CD8-positive, alpha-beta memory T cell (primary cell): ENCODE measurements at regions not wholly inside any gene's neighbourhood (a gene's known extent, or its start where the extent isn't known, plus 50 kb on each side); places are given as distances from the start of the nearest gene placed in this dataset.
"Not testable (repeated sequence)": the region's sequence is repeated elsewhere in the genome, so short reads cannot be mapped to it uniquely, and the experiment has no call there.

ENCODE experiments used
- CTCF ChIA-PET: fragments of 350-600 bp; sonication (Branson Sonifier 250); formaldehyde crosslinking; loops from one replicate; lab custom pipeline; 2021; ENCODE audit warnings: antibody characterized with exemption; lab: Charles Lee
- POLR2A ChIA-PET: fragments of 350-600 bp; sonication (Branson Sonifier 250); formaldehyde crosslinking; loops from one replicate; lab custom pipeline; 2021; ENCODE audit warnings: antibody characterized with exemption; lab: Charles Lee
- DNase-seq, 5 donors: peaks; one replicate each; pipeline versions ENCODE4 v3.0.0 to v3.0.0-alpha.2; 2020 to 2022; ENCODE audit warnings: mixed read lengths in 1 of 5
- H3K27ac ChIP-seq: one replicate; pipeline ENCODE4 v1.7.0; 2013; ENCODE audit warnings: low read depth, mild to moderate bottlenecking, low read length, moderate library complexity
- H3K27me3 ChIP-seq: 2 replicates; pipeline ENCODE4 v1.7.0; 2013; ENCODE audit warnings: low read length, mild to moderate bottlenecking; ENCODE audit not compliant: insufficient read depth, poor library complexity, severe bottlenecking
- H3K36me3 ChIP-seq: 2 replicates; pipeline ENCODE4 v1.7.0; 2013; ENCODE audit warnings: mild to moderate bottlenecking, low read length, moderate library complexity; ENCODE audit not compliant: insufficient read depth
- H3K4me1 ChIP-seq: 2 replicates; pipeline ENCODE4 v1.7.0; 2013; ENCODE audit warnings: mild to moderate bottlenecking, low read length, moderate library complexity; ENCODE audit not compliant: insufficient read depth
- H3K4me3 ChIP-seq: 2 replicates; pipeline ENCODE4 v1.7.0; 2013; ENCODE audit warnings: mild to moderate bottlenecking, low read length
- H3K9me3 ChIP-seq: 2 replicates; pipeline ENCODE4 v1.7.0; 2013; ENCODE audit warnings: mild to moderate bottlenecking, low read length
- H3K27ac Mint-ChIP-seq, 8 donors: one replicate each; pipeline ENCODE4 v1.8.0; 2020 to 2021; ENCODE audit warnings: mixed read lengths in 8 of 8, mild to moderate bottlenecking in 6 of 8, inconsistent platforms in 3 of 8, moderate library complexity in 3 of 8
- H3K27me3 Mint-ChIP-seq, 2 donors: one replicate each; pipeline ENCODE4 v1.8.0; 2020 to 2021; ENCODE audit warnings: mixed read lengths in 2 of 2, mild to moderate bottlenecking in 1 of 2, moderate library complexity in 1 of 2
- H3K36me3 Mint-ChIP-seq, 3 donors: one replicate each; pipeline ENCODE4 v1.8.0; 2020 to 2021; ENCODE audit warnings: mixed read lengths in 3 of 3, inconsistent platforms in 1 of 3, mild to moderate bottlenecking in 1 of 3
- H3K4me1 Mint-ChIP-seq, 3 donors: one replicate each; pipeline ENCODE4 v1.8.0; 2020 to 2021; ENCODE audit warnings: mixed read lengths in 3 of 3, inconsistent platforms in 1 of 3, mild to moderate bottlenecking in 1 of 3
- H3K4me3 Mint-ChIP-seq, 7 donors: one replicate each; pipeline ENCODE4 v1.8.0; 2020 to 2021; ENCODE audit warnings: mixed read lengths in 7 of 7, mild to moderate bottlenecking in 6 of 7, moderate library complexity in 4 of 7, inconsistent platforms in 2 of 7
- H3K9me3 Mint-ChIP-seq, 5 donors: one replicate each; pipeline ENCODE4 v1.8.0; 2020 to 2022; ENCODE audit warnings: mixed read lengths in 5 of 5, mild to moderate bottlenecking in 3 of 5, moderate library complexity in 2 of 5, inconsistent platforms in 1 of 5

DNA sequence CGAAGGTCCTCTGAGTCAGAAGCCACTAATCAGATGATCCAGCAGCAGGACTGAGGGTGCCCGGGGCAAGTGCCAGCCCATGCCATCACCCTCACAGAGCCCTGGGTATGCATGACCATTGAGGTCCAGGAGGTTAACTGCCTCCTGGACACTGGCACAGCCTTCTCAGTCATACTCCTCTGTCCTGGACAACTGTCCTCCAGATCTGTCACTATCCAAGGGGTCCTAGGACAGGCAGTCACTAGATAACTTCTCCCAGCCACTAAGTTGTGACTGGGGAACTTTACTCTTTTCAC, 358.5 kb downstream of the ZNF674 start:
- peaks cover 15 to 17% of the 10 kb centered on the region in 2 donors for H3K27me3 Mint-ChIP-seq
- POLR2A ChIA-PET, H3K4me1 ChIP-seq, H3K36me3 ChIP-seq, CTCF ChIA-PET, H3K27ac ChIP-seq, H3K27ac Mint-ChIP-seq, H3K4me3 Mint-ChIP-seq, H3K27me3 ChIP-seq, H3K4me1 Mint-ChIP-seq, H3K9me3 Mint-ChIP-seq, H3K9me3 ChIP-seq, H3K36me3 Mint-ChIP-seq, H3K4me3 ChIP-seq, DNase-seq: not testable (repeated sequence)

DNA sequence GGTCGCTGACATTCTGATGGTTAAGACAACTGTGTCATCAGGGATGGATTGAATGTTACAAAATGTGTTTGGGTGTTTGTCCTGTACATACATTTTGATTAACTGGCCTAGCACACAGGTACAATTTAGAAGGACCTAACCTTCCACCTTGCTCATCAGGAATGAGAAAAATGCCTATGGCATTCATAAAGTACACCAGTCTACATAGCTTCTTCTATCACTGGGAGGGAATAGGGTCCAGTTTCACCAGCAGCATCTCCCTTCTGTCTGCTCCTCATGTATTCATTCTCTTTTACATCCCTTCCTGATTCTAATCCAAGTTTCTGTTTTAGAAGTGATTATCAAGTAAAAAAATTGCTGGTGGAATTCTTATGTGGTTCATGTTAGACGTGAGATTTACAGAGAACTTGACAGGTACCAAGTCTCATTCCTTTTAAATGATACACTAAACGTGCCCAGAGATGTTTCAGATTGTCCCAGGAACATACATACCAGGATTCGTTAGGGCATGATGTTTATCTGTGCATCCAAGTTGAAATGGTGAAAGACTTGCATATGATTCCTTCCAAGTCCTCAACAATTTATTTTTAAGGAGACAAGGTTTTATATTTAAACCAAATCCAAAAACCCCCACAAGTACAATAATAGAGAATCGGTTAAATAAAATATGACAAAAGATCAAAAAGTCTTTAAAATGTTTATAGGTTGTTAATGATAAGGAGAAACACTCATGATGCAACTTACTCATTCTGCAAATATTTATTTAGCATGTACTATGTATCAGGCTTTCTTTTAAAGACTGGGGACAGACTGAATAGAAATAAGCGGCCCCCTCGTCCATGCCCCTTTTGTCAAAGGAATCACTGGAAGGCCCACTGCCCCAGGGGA, 359.1 kb downstream of the ZNF674 start:
- Mint-ChIP-seq H3K36me3 (no peaks in the 10 kb centered on the region), H3K27me3 (peaks cover 14 to 16% of the 10 kb centered on the region in 2 donors), H3K4me1 (no peaks in the 10 kb centered on the region), H3K9me3 (peaks cover 0 to 4% (median 0%) of the 10 kb centered on the region in 5 donors), H3K4me3 (no peak overlapping the region), H3K27ac (no peak overlapping the region)
- Histone ChIP-seq H3K27ac (no peak overlapping the region), H3K36me3 (no peaks in the 10 kb centered on the region), H3K4me3 (no peak overlapping the region), H3K9me3 (no peaks in the 10 kb centered on the region), H3K27me3 (no peaks in the 10 kb centered on the region), H3K4me1 (no peaks in the 10 kb centered on the region)
- ChIA-PET POLR2A (no interaction called here), CTCF (no interaction called here)
- no peak for DNase-seq

DNA sequence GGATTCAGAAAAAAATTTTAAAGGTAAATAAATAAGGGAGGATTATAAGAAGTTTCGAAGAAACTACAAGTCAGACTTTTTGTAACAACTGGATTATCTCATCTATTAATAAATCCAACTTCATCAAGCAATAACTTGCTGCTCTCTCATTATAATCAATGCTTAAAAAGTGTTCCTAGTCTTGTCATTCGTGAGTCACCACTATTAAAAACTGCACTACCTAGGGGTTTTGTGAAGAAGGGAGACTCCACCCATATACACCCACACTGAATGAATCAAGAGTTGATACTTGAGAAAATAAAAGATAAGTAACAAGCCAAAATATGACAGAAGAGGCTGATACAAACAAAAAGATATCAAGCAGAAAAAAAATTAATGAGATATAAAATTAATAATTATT, 360.5 kb downstream of the ZNF674 start:
- Histone ChIP-seq H3K4me3 (no peak overlapping the region), H3K9me3 (no peaks in the 10 kb centered on the region), H3K27ac (no peak overlapping the region), H3K36me3 (no peaks in the 10 kb centered on the region), H3K27me3 (no peaks in the 10 kb centered on the region), H3K4me1 (no peaks in the 10 kb centered on the region)
- POLR2A ChIA-PET, result no interaction called here
- H3K4me3 Mint-ChIP-seq, result no peak overlapping the region
- no peak overlapping the region for H3K27ac Mint-ChIP-seq
- H3K36me3 Mint-ChIP-seq, result no peaks in the 10 kb centered on the region
- peaks cover 16% of the 10 kb centered on the region in 2 donors for H3K27me3 Mint-ChIP-seq
- no peaks in the 10 kb centered on the region for H3K4me1 Mint-ChIP-seq
- CTCF ChIA-PET, result no interaction called here
- no peak for DNase-seq
- peaks cover 0 to 4% (median 0%) of the 10 kb centered on the region in 5 donors for H3K9me3 Mint-ChIP-seq

DNA sequence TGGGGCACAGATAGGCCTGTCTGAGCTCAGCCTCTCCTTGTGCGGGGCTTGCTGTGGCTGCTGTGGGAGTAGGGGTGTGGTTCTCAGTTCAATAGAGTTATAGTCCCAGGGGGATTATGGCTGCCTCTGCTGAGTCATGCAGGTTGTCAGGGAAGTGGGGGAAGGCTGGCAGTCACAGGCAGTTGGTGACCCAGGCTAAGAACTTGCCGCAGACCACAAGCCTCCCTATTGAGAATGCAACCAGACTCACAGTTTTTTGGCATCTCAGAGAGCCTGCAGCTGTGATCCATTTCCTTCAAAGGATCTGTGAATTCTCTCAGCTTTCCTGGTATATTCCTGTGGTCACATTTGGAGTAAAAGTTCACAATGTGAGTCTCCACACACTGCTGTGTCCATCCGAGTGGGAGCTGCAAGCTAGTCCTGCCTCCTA, 364.9 kb downstream of the ZNF674 start:
- Mint-ChIP-seq H3K4me1 (no peaks in the 10 kb centered on the region), H3K27me3 (peaks cover 8 to 9% of the 10 kb centered on the region in 2 donors), H3K36me3 (no peaks in the 10 kb centered on the region), H3K27ac (no peak overlapping the region), H3K4me3 (no peak overlapping the region), H3K9me3 (peaks cover 0 to 4% (median 0%) of the 10 kb centered on the region in 5 donors)
- ChIA-PET POLR2A (no interaction called here), CTCF (no interaction called here)
- Histone ChIP-seq H3K4me1 (no peaks in the 10 kb centered on the region), H3K4me3 (no peak overlapping the region), H3K9me3 (no peaks in the 10 kb centered on the region), H3K27me3 (no peaks in the 10 kb centered on the region), H3K27ac (no peak overlapping the region), H3K36me3 (no peaks in the 10 kb centered on the region)
- DNase-seq, result no peak

DNA sequence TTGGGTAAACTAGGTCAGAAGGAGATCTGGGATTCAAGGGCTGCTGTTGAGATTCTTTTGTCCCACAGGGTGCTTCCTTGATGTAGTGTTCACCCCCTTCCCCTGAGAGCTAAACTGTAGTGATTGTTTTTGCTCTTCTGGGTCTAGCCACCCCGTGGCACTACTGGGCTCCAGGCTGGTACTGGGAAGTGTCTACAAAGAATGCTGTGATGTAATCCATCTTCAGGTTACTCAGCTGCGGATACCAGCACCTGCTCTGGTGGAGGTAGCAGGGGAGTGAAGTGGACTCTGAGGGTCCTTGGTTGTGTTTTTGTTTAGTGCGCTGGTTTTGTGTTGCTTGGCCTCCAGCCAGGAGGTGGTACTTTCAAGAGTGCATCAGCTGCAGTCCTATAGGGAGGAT, 365.5 kb downstream of the ZNF674 start:
- ChIA-PET CTCF (no interaction called here), POLR2A (no interaction called here)
- no peak overlapping the region for H3K4me3 ChIP-seq
- Mint-ChIP-seq H3K4me1 (no peaks in the 10 kb centered on the region), H3K4me3 (no peak overlapping the region), H3K36me3 (no peaks in the 10 kb centered on the region), H3K9me3 (peaks cover 0 to 4% (median 0%) of the 10 kb centered on the region in 5 donors), H3K27me3 (peaks cover 8 to 9% of the 10 kb centered on the region in 2 donors), H3K27ac (no peak overlapping the region)
- H3K4me1 ChIP-seq, result no peaks in the 10 kb centered on the region
- H3K27ac ChIP-seq, result no peak overlapping the region
- H3K36me3 ChIP-seq, result no peaks in the 10 kb centered on the region
- no peaks in the 10 kb centered on the region for H3K9me3 ChIP-seq
- DNase-seq, result no peak
- H3K27me3 ChIP-seq, result no peaks in the 10 kb centered on the region

DNA sequence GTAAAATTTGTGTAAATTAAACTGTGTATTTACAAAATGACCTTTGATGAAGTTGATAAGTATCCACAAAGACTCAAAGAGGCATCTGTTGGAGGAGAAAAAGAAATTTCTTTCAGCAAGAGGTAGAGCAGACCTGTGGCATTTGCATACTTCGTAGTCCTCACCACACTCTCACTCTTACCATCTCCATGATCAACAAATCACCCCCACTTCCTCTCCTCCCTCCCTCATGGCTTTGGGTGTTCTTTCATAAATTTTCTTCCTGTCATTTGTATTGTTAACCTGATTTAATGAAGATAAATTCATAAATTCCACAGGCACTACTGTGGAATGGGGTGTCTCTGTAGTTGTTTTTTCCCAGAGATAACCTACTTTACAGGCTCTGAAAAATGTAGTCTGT, 366.5 kb downstream of the ZNF674 start:
- no peaks in the 10 kb centered on the region for H3K9me3 ChIP-seq
- H3K4me3 ChIP-seq, result no peak overlapping the region
- peaks cover 0 to 4% (median 0%) of the 10 kb centered on the region in 5 donors for H3K9me3 Mint-ChIP-seq
- no peak overlapping the region for H3K27ac Mint-ChIP-seq
- H3K4me3 Mint-ChIP-seq, result no peak overlapping the region
- no peaks in the 10 kb centered on the region for H3K27me3 ChIP-seq
- H3K36me3 Mint-ChIP-seq, result no peaks in the 10 kb centered on the region
- DNase-seq, result no peak
- ChIA-PET POLR2A (no interaction called here), CTCF (no interaction called here)
- H3K4me1 Mint-ChIP-seq, result no peaks in the 10 kb centered on the region
- H3K4me1 ChIP-seq, result no peaks in the 10 kb centered on the region
- no peak overlapping the region for H3K27ac ChIP-seq
- no peaks in the 10 kb centered on the region for H3K36me3 ChIP-seq
- H3K27me3 Mint-ChIP-seq, result peaks cover 8 to 9% of the 10 kb centered on the region in 2 donors

DNA sequence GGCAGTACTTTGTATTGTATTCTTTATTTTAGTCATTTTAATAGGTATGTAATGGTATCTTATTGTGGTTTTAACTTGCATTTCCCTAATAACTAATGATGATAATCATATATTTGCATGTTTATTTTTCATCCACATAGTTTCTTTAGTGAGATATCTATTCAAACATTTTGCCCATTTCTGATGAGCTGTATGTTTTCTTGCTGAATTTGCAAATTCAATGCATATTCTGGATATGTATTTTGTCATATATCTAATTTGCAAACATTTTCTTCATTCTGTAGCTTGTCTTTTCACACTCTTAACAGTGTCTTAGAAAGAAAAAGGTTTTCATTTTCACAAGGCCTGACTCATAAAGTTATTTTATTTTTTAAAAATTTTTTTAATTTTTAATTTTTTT, 372.1 kb downstream of the ZNF674 start:
- no peak overlapping the region for H3K27ac Mint-ChIP-seq
- H3K27me3 Mint-ChIP-seq, result peaks cover under 1 to 4% of the 10 kb centered on the region in 2 donors
- POLR2A ChIA-PET, result no interaction called here
- no peaks in the 10 kb centered on the region for H3K36me3 Mint-ChIP-seq
- CTCF ChIA-PET, result no interaction called here
- no peak for DNase-seq
- no peaks in the 10 kb centered on the region for H3K4me1 Mint-ChIP-seq
- no peaks in the 10 kb centered on the region for H3K9me3 ChIP-seq
- no peak overlapping the region for H3K27ac ChIP-seq
- H3K4me3 Mint-ChIP-seq, result no peak overlapping the region
- no peaks in the 10 kb centered on the region for H3K27me3 ChIP-seq
- H3K4me3 ChIP-seq, result no peak overlapping the region
- H3K4me1 ChIP-seq, result no peaks in the 10 kb centered on the region
- peaks cover 0 to 3% (median 2%) of the 10 kb centered on the region in 5 donors for H3K9me3 Mint-ChIP-seq
- no peaks in the 10 kb centered on the region for H3K36me3 ChIP-seq

DNA sequence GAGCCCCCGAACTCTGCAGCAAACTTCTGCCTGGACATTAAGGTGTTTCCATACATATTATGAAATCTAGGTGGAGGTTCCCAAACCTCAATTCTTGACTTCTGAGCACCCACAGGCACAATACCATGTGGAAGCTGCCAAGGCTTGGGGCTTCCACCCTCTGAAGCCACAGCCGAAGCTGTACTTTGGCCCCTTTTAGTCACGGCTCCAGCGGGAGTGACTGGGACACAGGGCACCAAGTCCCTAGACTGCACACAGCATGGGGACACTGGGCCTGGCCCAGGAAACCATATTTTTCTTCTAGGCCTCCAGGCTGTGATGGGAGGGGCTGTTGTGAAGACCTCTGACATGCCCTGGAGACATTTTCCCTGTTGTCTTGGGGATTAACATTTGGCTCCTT, 373.8 kb downstream of the ZNF674 start:
- DNase-seq, H3K36me3 ChIP-seq, H3K4me3 ChIP-seq, H3K9me3 ChIP-seq, CTCF ChIA-PET, H3K27ac ChIP-seq, H3K9me3 Mint-ChIP-seq, H3K36me3 Mint-ChIP-seq, H3K4me1 ChIP-seq, POLR2A ChIA-PET, H3K27me3 ChIP-seq, H3K4me3 Mint-ChIP-seq, H3K27me3 Mint-ChIP-seq, H3K4me1 Mint-ChIP-seq: not testable (repeated sequence)
- peak overlapping the region in 1 of 8 donors; percentile 12 for H3K27ac Mint-ChIP-seq
